Sigmoid colon (tissue), 4 donors: ENCODE measurements at regions not wholly inside any gene's neighbourhood (a gene's known extent, or its start where the extent isn't known, plus 50 kb on each side); places are given as distances from the start of the nearest gene placed in this dataset.

Source experiments
- CTCF ChIP-seq, 4 experiments: fragments of 450-650 bp in 3 of 4; fragments of 200-600 bp in 1 of 4; IDR thresholded peaks; one replicate each; pipeline ENCODE4 v1.5.1; 2016 to 2019; ENCODE audit warnings: antibody characterized with exemption in 4 of 4, mild to moderate bottlenecking in 3 of 4, moderate library complexity in 2 of 4
- EP300 ChIP-seq, 4 donors: sonication (generic); formaldehyde crosslinking; IDR thresholded peaks; one replicate each; pipeline ENCODE4 v1.6.1; 2017; ENCODE audit warnings: antibody characterized with exemption in 4 of 4
- POLR2AphosphoS5 ChIP-seq, 4 donors: sonication (generic); formaldehyde crosslinking; IDR thresholded peaks; one replicate each; pipeline ENCODE4 v1.6.1; 2017; ENCODE audit warnings: antibody characterized with exemption in 4 of 4

- TF ChIP-seq CTCF (IDR thresholded peaks at IDR 0.05) (no peak), EP300 (IDR thresholded peaks at IDR 0.05) (no peak), POLR2AphosphoS5 (IDR thresholded peaks at IDR 0.05) (no peak)
These were observed 228.8 kb upstream of the PIK3R1 start for GRCh38 chr5:67986761-67987160.
